ENCODE measurements at regions not wholly inside any gene's neighbourhood (a gene's known extent, or its start where the extent isn't known, plus 50 kb on each side); places are given as distances from the start of the nearest gene placed in this dataset.

- ChIA-PET CTCF (no interaction called here), POLR2A (no interaction called here)
- Histone ChIP-seq H3K9me3 (ENCODE audit: control insufficient read depth, insufficient read depth, low read depth, low read length) (no peaks in the 10 kb centered on the region), H3K4me3 (ENCODE audit: low read depth, low read length) (no peak overlapping the region), H3K27ac (ENCODE audit: extremely low read depth, low read depth, low read length) (no peak overlapping the region), H3K36me3 (ENCODE audit: control insufficient read depth in 2 of 2, insufficient read depth in 1 of 2, low read length in 2 of 2) (no peaks in the 10 kb centered on the region), H3K4me1 (ENCODE audit: control insufficient read depth, insufficient read depth, low read length) (0 out of 2 replicates have a peak, but pooled peaks cover 2% of the 10 kb centered on the region)
- TF ChIP-seq ZNF112 (tag by site-specific recombination; IDR thresholded peaks at IDR 0.05) (no peak), TRIM28 (IDR thresholded peaks at IDR 0.05; ENCODE audit: borderline replicate concordance, low read length) (no peak), ZNF626 (tag by site-specific recombination; IDR thresholded peaks at IDR 0.05) (no peak), ZNF645 (tag by site-specific recombination; IDR thresholded peaks at IDR 0.05) (no peak), IKZF3 (tag by site-specific recombination; IDR thresholded peaks at IDR 0.05) (no peak), ZBTB17 (tag by site-specific recombination; IDR thresholded peaks at IDR 0.05) (no peak), ZNF707 (tag by site-specific recombination; IDR thresholded peaks at IDR 0.05) (no peak)
Observed at GRCh38 chr4:53693408-53693807, 102.1 kb upstream of the LNX1 start.

GRCh38 chr4:53688186-53688790, 97.0 kb upstream of the LNX1 start:
- TF ChIP-seq ZNF146 (tag by site-specific recombination; IDR thresholded peaks at IDR 0.05) = no peak
- TF ChIP-seq ZBTB49 (tag by site-specific recombination; IDR thresholded peaks at IDR 0.05; ENCODE audit: low read depth) = no peak
- TF ChIP-seq GLIS1 (tag by site-specific recombination; IDR thresholded peaks at IDR 0.05) = peak; percentile 70
- POLR2A ChIA-PET = no interaction called here
- Histone ChIP-seq H3K36me3 (ENCODE audit: control insufficient read depth in 2 of 2, insufficient read depth in 1 of 2, low read length in 2 of 2) (no peaks in the 10 kb centered on the region), H3K4me3 (ENCODE audit: low read depth, low read length) (no peak overlapping the region), H3K9me3 (ENCODE audit: control insufficient read depth, insufficient read depth, low read depth, low read length) (no peaks in the 10 kb centered on the region), H3K4me1 (ENCODE audit: control insufficient read depth, insufficient read depth, low read length) (no peaks in the 10 kb centered on the region), H3K27ac (ENCODE audit: extremely low read depth, low read depth, low read length) (no peak overlapping the region)
- CTCF ChIA-PET = no interaction called here

GRCh38 chr4:53686521-53686920, 95.2 kb upstream of the LNX1 start:
- ChIA-PET POLR2A (no interaction called here), CTCF (interaction anchor here (0.6 to 1.8 kb wide), 2 partner anchors 20 to 236 kb away, joined by 4 to 5 read pairs; no protein-coding TSS in a partner anchor)
- Histone ChIP-seq H3K36me3 (ENCODE audit: control insufficient read depth in 2 of 2, insufficient read depth in 1 of 2, low read length in 2 of 2) (no peaks in the 10 kb centered on the region), H3K9me3 (ENCODE audit: control insufficient read depth, insufficient read depth, low read depth, low read length) (no peaks in the 10 kb centered on the region), H3K4me1 (ENCODE audit: control insufficient read depth, insufficient read depth, low read length) (no peaks in the 10 kb centered on the region), H3K4me3 (ENCODE audit: low read depth, low read length) (no peak overlapping the region), H3K27ac (ENCODE audit: extremely low read depth, low read depth, low read length) (no peak overlapping the region)
- TF ChIP-seq ZBTB20 (tag by site-specific recombination; IDR thresholded peaks at IDR 0.05) (no peak), GLI4 (tag by site-specific recombination; IDR thresholded peaks at IDR 0.05) (no peak), ZNF707 (tag by site-specific recombination; IDR thresholded peaks at IDR 0.05) (no peak), ZNF473 (tag by site-specific recombination; IDR thresholded peaks at IDR 0.05) (no peak), ZNF785 (tag by site-specific recombination; IDR thresholded peaks at IDR 0.05) (no peak), ZFP3 (tag by site-specific recombination; IDR thresholded peaks at IDR 0.05; ENCODE audit: low read depth) (no peak), MZF1 (tag by site-specific recombination; IDR thresholded peaks at IDR 0.05; ENCODE audit: borderline replicate concordance) (no peak), ZNF324 (tag by site-specific recombination; IDR thresholded peaks at IDR 0.05) (no peak), ZNF621 (tag by site-specific recombination; IDR thresholded peaks at IDR 0.05) (no peak), ATF2 (tag by site-specific recombination; IDR thresholded peaks at IDR 0.05; ENCODE audit: low read depth) (no peak), ZFP69B (tag by site-specific recombination; IDR thresholded peaks at IDR 0.05) (no peak), ZNF544 (tag by site-specific recombination; IDR thresholded peaks at IDR 0.05) (no peak), ZNF670 (tag by site-specific recombination; IDR thresholded peaks at IDR 0.05; ENCODE audit: low read depth) (no peak), ZNF19 (tag by site-specific recombination; IDR thresholded peaks at IDR 0.05; ENCODE audit: low read depth) (no peak), ZNF623 (tag by site-specific recombination; IDR thresholded peaks at IDR 0.05) (no peak), MYNN (tag by site-specific recombination; IDR thresholded peaks at IDR 0.05; ENCODE audit: borderline replicate concordance) (no peak), ZNF211 (tag by site-specific recombination; IDR thresholded peaks at IDR 0.05; ENCODE audit: low read depth) (no peak), ZNF639 (tag by site-specific recombination; IDR thresholded peaks at IDR 0.05) (no peak), ZNF292 (tag by site-specific recombination; IDR thresholded peaks at IDR 0.05; ENCODE audit: borderline replicate concordance, low read depth) (no peak)
